ENCODE measurements at regions not wholly inside any gene's neighbourhood (a gene's known extent, or its start where the extent isn't known, plus 50 kb on each side); places are given as distances from the start of the nearest gene placed in this dataset.

- no peak overlapping the region for H3K9ac ChIP-seq (ENCODE audit: low read depth, low read length)
- no peaks in the 10 kb centered on the region for H3K27me3 ChIP-seq (ENCODE audit: insufficient read depth, low read length)
- 92% methylated on average over 3 of the region's 3 CpGs for WGBS
- H3K9me3 ChIP-seq (ENCODE audit: insufficient read depth, low read depth, low read length): no peaks in the 10 kb centered on the region
- no peak overlapping the region for H3K27ac ChIP-seq (ENCODE audit: low read depth, low read length)
- H3K4me1 ChIP-seq (ENCODE audit: insufficient read depth, low read length): no peaks in the 10 kb centered on the region
- no peak overlapping the region for H3K4me3 ChIP-seq (ENCODE audit: low read length)
- no peaks in the 10 kb centered on the region for H3K36me3 ChIP-seq (ENCODE audit: insufficient read depth, low read length)
These were observed 223.7 kb downstream of the DSEL start for GRCh38 chr18:67292814-67293213.

GRCh38 chr18:67290421-67290820, 226.1 kb downstream of the DSEL start:
- Histone ChIP-seq H3K9me3 (ENCODE audit: insufficient read depth, low read depth, low read length) (no peaks in the 10 kb centered on the region), H3K9ac (ENCODE audit: low read depth, low read length) (no peak overlapping the region), H3K4me3 (ENCODE audit: low read length) (no peak overlapping the region), H3K4me1 (ENCODE audit: insufficient read depth, low read length) (no peaks in the 10 kb centered on the region), H3K27me3 (ENCODE audit: insufficient read depth, low read length) (no peaks in the 10 kb centered on the region), H3K27ac (ENCODE audit: low read depth, low read length) (no peak overlapping the region), H3K36me3 (ENCODE audit: insufficient read depth, low read length) (no peaks in the 10 kb centered on the region)
- WGBS: 81% methylated on average over 3 of the region's 4 CpGs

- Histone ChIP-seq H3K9me3 (ENCODE audit: insufficient read depth, low read depth, low read length) (no peaks in the 10 kb centered on the region), H3K4me1 (ENCODE audit: insufficient read depth, low read length) (no peaks in the 10 kb centered on the region), H3K9ac (ENCODE audit: low read depth, low read length) (no peak overlapping the region), H3K36me3 (ENCODE audit: insufficient read depth, low read length) (no peaks in the 10 kb centered on the region), H3K4me3 (ENCODE audit: low read length) (no peak overlapping the region), H3K27me3 (ENCODE audit: insufficient read depth, low read length) (no peaks in the 10 kb centered on the region), H3K27ac (ENCODE audit: low read depth, low read length) (no peak overlapping the region)
- 100% methylated on average over 1 of the region's 2 CpGs for WGBS
These were observed 230.9 kb downstream of the DSEL start for GRCh38 chr18:67285583-67285982.

- Histone ChIP-seq H3K9me3 (ENCODE audit: insufficient read depth, low read depth, low read length) (no peaks in the 10 kb centered on the region), H3K27ac (ENCODE audit: low read depth, low read length) (no peak overlapping the region), H3K9ac (ENCODE audit: low read depth, low read length) (no peak overlapping the region)
These were observed 233.7 kb downstream of the DSEL start for GRCh38 chr18:67282796-67283195.

GRCh38 chr18:67281746-67282145, 234.8 kb downstream of the DSEL start:
- Histone ChIP-seq H3K9ac (ENCODE audit: low read depth, low read length) (no peak overlapping the region), H3K4me1 (ENCODE audit: insufficient read depth, low read length) (no peaks in the 10 kb centered on the region), H3K27ac (ENCODE audit: low read depth, low read length) (no peak overlapping the region), H3K27me3 (ENCODE audit: insufficient read depth, low read length) (no peaks in the 10 kb centered on the region), H3K9me3 (ENCODE audit: insufficient read depth, low read depth, low read length) (no peaks in the 10 kb centered on the region), H3K4me3 (ENCODE audit: low read length) (no peak overlapping the region), H3K36me3 (ENCODE audit: insufficient read depth, low read length) (no peaks in the 10 kb centered on the region)
- WGBS: 96% methylated on average over 1 of the region's 1 CpG

More at GRCh38 chr18:67282796-67283195, 233.7 kb downstream of the DSEL start:
- no peaks in the 10 kb centered on the region for H3K36me3 ChIP-seq (ENCODE audit: insufficient read depth, low read length)
- H3K4me3 ChIP-seq (ENCODE audit: low read length): no peak overlapping the region
- no peaks in the 10 kb centered on the region for H3K4me1 ChIP-seq (ENCODE audit: insufficient read depth, low read length)
- H3K27me3 ChIP-seq (ENCODE audit: insufficient read depth, low read length): no peaks in the 10 kb centered on the region

- Histone ChIP-seq H3K4me3 (ENCODE audit: low read length) (no peak overlapping the region), H3K36me3 (ENCODE audit: insufficient read depth, low read length) (no peaks in the 10 kb centered on the region), H3K27ac (ENCODE audit: low read depth, low read length) (no peak overlapping the region), H3K9ac (ENCODE audit: low read depth, low read length) (no peak overlapping the region), H3K4me1 (ENCODE audit: insufficient read depth, low read length) (no peaks in the 10 kb centered on the region), H3K27me3 (ENCODE audit: insufficient read depth, low read length) (no peaks in the 10 kb centered on the region), H3K9me3 (ENCODE audit: insufficient read depth, low read depth, low read length) (no peaks in the 10 kb centered on the region)
- WGBS: 91% methylated on average over 4 of the region's 5 CpGs
These were observed 235.9 kb downstream of the DSEL start for GRCh38 chr18:67280486-67281242.

GRCh38 chr18:67279988-67280387, 236.5 kb downstream of the DSEL start:
- Histone ChIP-seq H3K9me3 (ENCODE audit: insufficient read depth, low read depth, low read length) (no peaks in the 10 kb centered on the region), H3K9ac (ENCODE audit: low read depth, low read length) (no peak overlapping the region), H3K27me3 (ENCODE audit: insufficient read depth, low read length) (no peaks in the 10 kb centered on the region), H3K4me3 (ENCODE audit: low read length) (no peak overlapping the region), H3K4me1 (ENCODE audit: insufficient read depth, low read length) (no peaks in the 10 kb centered on the region), H3K36me3 (ENCODE audit: insufficient read depth, low read length) (no peaks in the 10 kb centered on the region), H3K27ac (ENCODE audit: low read depth, low read length) (no peak overlapping the region)
- WGBS: 80% methylated on average over 1 of the region's 3 CpGs

GRCh38 chr18:67278984-67279383, 237.5 kb downstream of the DSEL start:
- H3K36me3 ChIP-seq (ENCODE audit: insufficient read depth, low read length): no peaks in the 10 kb centered on the region
- H3K9ac ChIP-seq (ENCODE audit: low read depth, low read length): no peak overlapping the region
- H3K4me1 ChIP-seq (ENCODE audit: insufficient read depth, low read length): no peaks in the 10 kb centered on the region
- no peak overlapping the region for H3K27ac ChIP-seq (ENCODE audit: low read depth, low read length)
- H3K9me3 ChIP-seq (ENCODE audit: insufficient read depth, low read depth, low read length): no peaks in the 10 kb centered on the region
- WGBS: no CpG with 5 or more reads among the region's 2 CpGs
- H3K4me3 ChIP-seq (ENCODE audit: low read length): no peak overlapping the region
- no peaks in the 10 kb centered on the region for H3K27me3 ChIP-seq (ENCODE audit: insufficient read depth, low read length)

- Histone ChIP-seq H3K27me3 (ENCODE audit: insufficient read depth, low read length) (no peaks in the 10 kb centered on the region), H3K27ac (ENCODE audit: low read depth, low read length) (no peak overlapping the region), H3K36me3 (ENCODE audit: insufficient read depth, low read length) (no peaks in the 10 kb centered on the region), H3K4me1 (ENCODE audit: insufficient read depth, low read length) (no peaks in the 10 kb centered on the region), H3K4me3 (ENCODE audit: low read length) (no peak overlapping the region), H3K9me3 (ENCODE audit: insufficient read depth, low read depth, low read length) (no peaks in the 10 kb centered on the region), H3K9ac (ENCODE audit: low read depth, low read length) (no peak overlapping the region)
- 98% methylated on average over 4 of the region's 4 CpGs for WGBS
These were observed 239.9 kb downstream of the DSEL start for GRCh38 chr18:67276638-67277037.

GRCh38 chr18:67273288-67273687, 243.2 kb downstream of the DSEL start:
- no peaks in the 10 kb centered on the region for H3K36me3 ChIP-seq (ENCODE audit: insufficient read depth, low read length)
- no peak overlapping the region for H3K9ac ChIP-seq (ENCODE audit: low read depth, low read length)
- H3K9me3 ChIP-seq (ENCODE audit: insufficient read depth, low read depth, low read length): no peaks in the 10 kb centered on the region
- H3K27ac ChIP-seq (ENCODE audit: low read depth, low read length): no peak overlapping the region
- 91% methylated on average over 5 of the region's 5 CpGs for WGBS
- H3K4me3 ChIP-seq (ENCODE audit: low read length): no peak overlapping the region
- peaks cover 7% of the 10 kb centered on the region; the same call in 1 of the 2 replicates for H3K4me1 ChIP-seq (ENCODE audit: insufficient read depth, low read length)
- no peaks in the 10 kb centered on the region for H3K27me3 ChIP-seq (ENCODE audit: insufficient read depth, low read length)

- Histone ChIP-seq H3K9ac (ENCODE audit: low read depth, low read length) (no peak overlapping the region), H3K4me1 (ENCODE audit: insufficient read depth, low read length) (peaks cover 18% of the 10 kb centered on the region), H3K27ac (ENCODE audit: low read depth, low read length) (no peak overlapping the region), H3K9me3 (ENCODE audit: insufficient read depth, low read depth, low read length) (no peaks in the 10 kb centered on the region), H3K36me3 (ENCODE audit: insufficient read depth, low read length) (no peaks in the 10 kb centered on the region), H3K27me3 (ENCODE audit: insufficient read depth, low read length) (no peaks in the 10 kb centered on the region), H3K4me3 (ENCODE audit: low read length) (no peak overlapping the region)
- WGBS: 86% methylated on average over 2 of the region's 2 CpGs
These were observed 247.3 kb downstream of the DSEL start for GRCh38 chr18:67269206-67269605.

GRCh38 chr18:67268530-67268929, 248.0 kb downstream of the DSEL start:
- 97% methylated on average over 3 of the region's 3 CpGs for WGBS
- no peak overlapping the region for H3K4me3 ChIP-seq (ENCODE audit: low read length)
- peaks cover 18% of the 10 kb centered on the region for H3K4me1 ChIP-seq (ENCODE audit: insufficient read depth, low read length)
- H3K9me3 ChIP-seq (ENCODE audit: insufficient read depth, low read depth, low read length): no peaks in the 10 kb centered on the region
- H3K27ac ChIP-seq (ENCODE audit: low read depth, low read length): no peak overlapping the region
- H3K27me3 ChIP-seq (ENCODE audit: insufficient read depth, low read length): no peaks in the 10 kb centered on the region
- no peaks in the 10 kb centered on the region for H3K36me3 ChIP-seq (ENCODE audit: insufficient read depth, low read length)
- no peak overlapping the region for H3K9ac ChIP-seq (ENCODE audit: low read depth, low read length)

All from HUES64 (cell line).